ENCODE measurements at regions not wholly inside any gene's neighbourhood (a gene's known extent, or its start where the extent isn't known, plus 50 kb on each side); places are given as distances from the start of the nearest gene placed in this dataset.

DNA sequence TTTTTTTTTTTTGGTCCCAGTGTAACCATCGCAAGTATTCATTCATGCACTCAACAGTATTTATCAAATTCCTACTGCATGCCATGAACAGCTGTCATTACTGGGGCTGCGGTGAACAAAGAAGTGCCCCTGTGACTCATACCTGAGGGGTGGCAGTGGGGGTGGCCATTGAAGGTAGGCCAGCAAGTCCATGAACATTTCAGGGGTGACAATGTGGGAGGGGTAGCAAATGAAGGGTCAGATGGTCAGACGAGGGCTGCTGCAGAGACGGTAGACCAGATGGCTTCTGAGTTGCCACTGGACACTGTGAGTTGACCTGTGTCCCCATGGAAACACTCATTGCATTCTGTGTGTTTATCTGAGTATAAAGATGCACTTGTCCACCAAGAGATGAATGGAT, 92.5 kb upstream of the PITRM1 start:
- DNase-seq (no peak), ATAC-seq (peak; percentile 53)
- Histone ChIP-seq H3K36me3 (no peaks in the 10 kb centered on the region), H3K4me1 (peaks cover 4% of the 10 kb centered on the region in 2 donors), H3K9me3 (no peaks in the 10 kb centered on the region), H3K4me3 (no peak overlapping the region), H3K27me3 (no peaks in the 10 kb centered on the region), H3K27ac (no peak overlapping the region)
- no peak for TF ChIP-seq CTCF (IDR thresholded peaks at IDR 0.05)
- intact Hi-C loops (cut with DNase I), result no loop called here

- peak overlapping the region; percentile 3 to 45 for H3K27ac ChIP-seq
- DNase-seq (no peak), ATAC-seq (peak; percentile 54)
- TF ChIP-seq CTCF (IDR thresholded peaks at IDR 0.05), result peak in 1 of 2 donors; percentile 8
- no peak overlapping the region for H3K4me3 ChIP-seq
- no peaks in the 10 kb centered on the region for H3K27me3 ChIP-seq
- H3K9me3 ChIP-seq, result no peaks in the 10 kb centered on the region
- intact Hi-C loops (cut with DNase I), result no loop called here
- no peaks in the 10 kb centered on the region for H3K36me3 ChIP-seq
- peaks cover 4% of the 10 kb centered on the region in 2 donors for H3K4me1 ChIP-seq
Measured at GRCh38 chr10:3264161-3264761, 91.7 kb upstream of the PITRM1 start.

DNA sequence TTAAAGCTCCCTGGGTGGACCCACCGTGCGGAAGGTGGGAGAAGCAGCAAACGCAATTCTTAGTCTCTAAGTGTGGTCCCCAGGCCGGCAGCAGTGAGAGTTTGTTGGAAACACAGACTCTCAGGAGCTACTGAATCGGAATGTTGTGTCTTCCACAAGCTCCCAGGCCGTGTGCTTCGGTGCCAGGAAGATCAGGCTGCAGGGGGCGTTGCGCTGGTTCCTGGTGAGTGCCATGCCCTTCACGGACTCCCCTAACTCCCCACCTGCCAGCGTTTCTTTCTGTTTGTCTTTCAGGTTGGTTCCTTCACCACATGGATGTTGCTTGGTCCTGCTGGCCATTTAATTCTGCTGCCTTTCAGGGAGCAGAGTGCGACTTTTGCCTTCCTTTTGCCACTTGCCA, 91.2 kb upstream of the PITRM1 start:
- TF ChIP-seq CTCF (IDR thresholded peaks at IDR 0.05), result no peak
- no peaks in the 10 kb centered on the region for H3K9me3 ChIP-seq
- peak overlapping the region in 1 of 2 donors; percentile 45 for H3K27ac ChIP-seq
- DNase-seq (no peak), ATAC-seq (no peak)
- no peak overlapping the region for H3K4me3 ChIP-seq
- H3K4me1 ChIP-seq, result peaks cover 4% of the 10 kb centered on the region in 2 donors
- H3K27me3 ChIP-seq, result no peaks in the 10 kb centered on the region
- H3K36me3 ChIP-seq, result no peaks in the 10 kb centered on the region
- intact Hi-C loops (cut with DNase I), result no loop called here

DNA sequence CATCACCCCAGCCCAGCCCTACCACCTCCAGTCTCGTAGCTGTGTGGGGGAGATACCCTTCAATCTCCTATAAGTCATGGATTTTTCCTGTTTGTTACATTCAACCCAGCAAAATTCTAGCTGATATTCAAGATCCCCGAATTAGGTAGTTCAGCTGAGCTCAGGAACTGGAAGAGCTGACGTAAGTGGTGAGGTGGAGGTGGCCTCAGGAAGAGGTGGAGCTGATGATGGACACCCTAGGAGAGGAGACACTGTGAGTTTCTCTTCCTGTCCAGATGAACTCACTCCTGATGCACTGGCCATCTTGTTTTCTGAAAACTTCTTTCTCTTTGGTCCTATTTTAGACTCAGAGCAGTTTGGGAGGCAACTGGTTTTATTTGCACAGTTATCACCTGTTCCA, 90.5 kb upstream of the PITRM1 start:
- Histone ChIP-seq H3K27me3 (no peaks in the 10 kb centered on the region), H3K27ac (no peak overlapping the region), H3K9me3 (no peaks in the 10 kb centered on the region), H3K36me3 (no peaks in the 10 kb centered on the region), H3K4me1 (peaks cover 4% of the 10 kb centered on the region in 2 donors), H3K4me3 (no peak overlapping the region)
- intact Hi-C loops (cut with DNase I), result no loop called here
- ATAC-seq (no peak), DNase-seq (no peak)
- no peak for TF ChIP-seq CTCF (IDR thresholded peaks at IDR 0.05)

DNA sequence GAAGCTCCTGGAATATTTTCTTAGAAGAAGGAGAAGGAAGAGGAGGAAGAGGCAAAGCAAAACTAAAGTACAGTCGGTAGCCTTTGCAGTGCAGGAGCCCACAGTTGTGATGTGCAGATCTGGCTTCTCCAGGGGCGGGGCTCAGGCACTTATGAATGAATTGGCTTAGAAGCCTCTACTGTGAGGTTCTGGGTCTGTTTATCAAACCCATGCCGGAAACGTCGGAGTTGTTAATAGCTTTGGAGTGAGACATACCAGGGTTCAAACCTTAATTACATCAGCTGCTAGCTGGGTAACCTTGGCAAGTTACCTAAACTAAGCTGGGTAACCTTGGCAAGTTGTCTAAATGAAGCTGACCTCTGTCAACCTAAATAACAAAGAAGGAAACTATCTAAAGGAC, 89.3 kb upstream of the PITRM1 start:
- intact Hi-C loops (cut with DNase I), result no loop called here
- H3K36me3 ChIP-seq, result no peaks in the 10 kb centered on the region
- H3K4me3 ChIP-seq, result no peak overlapping the region
- H3K4me1 ChIP-seq, result peaks cover 4% of the 10 kb centered on the region in 2 donors
- H3K27me3 ChIP-seq, result no peaks in the 10 kb centered on the region
- DNase-seq, result no peak
- no peak for TF ChIP-seq CTCF (IDR thresholded peaks at IDR 0.05)
- no peaks in the 10 kb centered on the region for H3K9me3 ChIP-seq
- H3K27ac ChIP-seq, result no peak overlapping the region
- no peak for ATAC-seq
